BLaER1 treated with 17β-estradiol and CSF1 and Interleukin-3, amounts not matched to agents 10 nM and 100 nM (cell line): ENCODE measurements at regions not wholly inside any gene's neighbourhood (a gene's known extent, or its start where the extent isn't known, plus 50 kb on each side); places are given as distances from the start of the nearest gene placed in this dataset.

Experiments used
- H3K27ac ChIP-seq, 11 experiments: shearing (Covaris generic); formaldehyde crosslinking; 2 replicates each; pipeline ENCODE4 v1.8.1; 2022
- H3K27me3 ChIP-seq, 11 experiments: shearing (Covaris generic); formaldehyde crosslinking; 2 replicates each; pipeline ENCODE4 v1.8.1; 2022
- H3K36me3 ChIP-seq, 11 experiments: shearing (Covaris generic); formaldehyde crosslinking; 2 replicates each; pipeline ENCODE4 v1.8.1; 2022
- H3K4me1 ChIP-seq, 10 experiments: shearing (Covaris generic); formaldehyde crosslinking; 2 replicates each; pipeline ENCODE4 v1.8.1; 2022
- H3K4me2 ChIP-seq, 11 experiments: shearing (Covaris generic); formaldehyde crosslinking; 2 replicates each; pipeline ENCODE4 v1.8.1; 2022
- H3K4me3 ChIP-seq, 10 experiments: shearing (Covaris generic); formaldehyde crosslinking; 2 replicates each; pipeline ENCODE4 v1.8.1; 2022
- H3K9ac ChIP-seq, 11 experiments: shearing (Covaris generic); formaldehyde crosslinking; 2 replicates each; pipeline ENCODE4 v1.8.1; 2022
- H3K9me3 ChIP-seq, 11 experiments: shearing (Covaris generic); formaldehyde crosslinking; replicated peaks in 1 of 11; 2 replicates each; pipeline ENCODE4 v1.8.1; 2022
- H4K20me1 ChIP-seq, 11 experiments: shearing (Covaris generic); formaldehyde crosslinking; 2 replicates each; pipeline ENCODE4 v1.8.1; 2022
- Cebpa-rat ChIP-seq, 11 experiments: shearing (Covaris generic); IDR thresholded peaks; 2 replicates each; pipeline ENCODE4 v1.8.1; 2022

DNA sequence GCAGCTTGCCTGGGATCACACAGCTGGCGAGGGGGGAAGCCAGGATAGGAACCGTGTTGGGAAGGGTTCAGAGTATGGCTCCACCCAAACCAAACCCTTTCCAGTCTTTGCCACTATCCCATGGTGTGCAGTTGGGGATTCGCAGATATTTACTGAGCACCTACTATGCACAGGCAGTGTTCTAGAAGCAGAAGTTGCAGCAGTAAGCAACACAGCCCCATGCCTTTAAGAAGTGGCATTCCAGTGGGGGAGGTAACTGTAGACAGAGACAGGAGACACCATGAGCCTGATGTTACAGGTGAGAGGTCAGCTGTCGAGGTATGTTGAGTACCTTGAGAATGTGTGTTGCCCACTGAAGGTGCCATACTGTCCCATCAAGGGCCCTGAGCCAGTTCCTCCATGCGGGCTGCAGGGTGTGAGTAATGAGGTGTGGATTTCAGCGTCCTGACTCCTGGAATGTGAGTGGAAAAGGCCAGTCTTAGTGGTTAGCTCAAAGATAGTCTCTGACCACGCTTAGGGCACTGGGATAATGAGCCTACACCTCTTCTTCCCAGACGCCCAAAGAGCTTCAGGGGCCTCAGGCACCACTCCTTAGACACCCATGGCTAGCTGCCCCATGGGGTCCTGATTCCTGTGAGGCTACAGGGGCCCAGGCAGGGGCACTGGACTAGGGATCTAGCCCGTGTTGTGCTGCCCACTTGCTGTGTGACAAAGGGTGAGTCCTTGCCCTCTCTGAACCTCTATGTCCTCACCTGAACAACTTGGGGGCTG, 71.8 kb upstream of the TP53I11 start:
- Histone ChIP-seq H3K27ac (peak overlapping the region in 7 of 11 experiments; percentile 4 to 93 (median 31); a peak in 8 of 22 replicates), H3K9me3 (no peaks in the 10 kb centered on the region), H3K4me1 (peaks cover 68 to 96% (median 92%) of the 10 kb centered on the region in 10 experiments), H3K4me3 (no peak overlapping the region), H3K9ac (peak overlapping the region in 2 of 11 experiments; percentile 42 to 52; a peak in 2 of 22 replicates), H3K27me3 (no peaks in the 10 kb centered on the region), H3K36me3 (no peaks in the 10 kb centered on the region), H3K4me2 (peak overlapping the region; percentile 75 to 91 (median 83)), H4K20me1 (no peaks in the 10 kb centered on the region)
- no peak for TF ChIP-seq Cebpa-rat (IDR thresholded peaks at IDR 0.05)

DNA sequence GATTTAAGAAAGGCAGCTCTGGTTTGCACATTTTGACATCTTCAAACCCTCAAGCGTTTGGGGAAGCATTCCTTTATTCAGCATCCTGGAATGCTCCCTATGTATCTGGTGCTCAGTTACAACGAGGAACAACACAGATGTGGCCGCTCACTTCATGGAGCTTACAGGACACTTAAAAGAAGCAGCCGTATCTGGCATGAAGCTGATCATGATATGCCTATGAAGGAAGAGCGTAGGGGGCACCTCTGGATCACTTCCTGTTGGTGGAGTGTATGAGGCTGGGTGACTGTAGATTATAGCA, 72.3 kb upstream of the TP53I11 start:
- H3K27ac ChIP-seq: peak overlapping the region in 4 of 11 experiments; percentile 31 to 93 (median 66); a peak in 6 of 22 replicates
- H3K36me3 ChIP-seq: no peaks in the 10 kb centered on the region
- H3K4me2 ChIP-seq: peak overlapping the region; percentile 75 to 91 (median 83); a peak in 20 of 22 replicates

GRCh38 chr11:45024316-45024715, 73.6 kb upstream of the TP53I11 start:
- peaks cover 75 to 100% (median 98%) of the 10 kb centered on the region in 10 experiments for H3K4me1 ChIP-seq

More for the DNA sequence above, 72.3 kb upstream of the TP53I11 start:
- H3K9ac ChIP-seq: no peak overlapping the region
- no peaks in the 10 kb centered on the region for H4K20me1 ChIP-seq
- H3K4me3 ChIP-seq: no peak overlapping the region
- no peaks in the 10 kb centered on the region for H3K27me3 ChIP-seq
- H3K4me1 ChIP-seq: peaks cover 67 to 99% (median 94%) of the 10 kb centered on the region in 10 experiments
- H3K9me3 ChIP-seq: no peaks in the 10 kb centered on the region
- TF ChIP-seq Cebpa-rat (IDR thresholded peaks at IDR 0.05): no peak

DNA sequence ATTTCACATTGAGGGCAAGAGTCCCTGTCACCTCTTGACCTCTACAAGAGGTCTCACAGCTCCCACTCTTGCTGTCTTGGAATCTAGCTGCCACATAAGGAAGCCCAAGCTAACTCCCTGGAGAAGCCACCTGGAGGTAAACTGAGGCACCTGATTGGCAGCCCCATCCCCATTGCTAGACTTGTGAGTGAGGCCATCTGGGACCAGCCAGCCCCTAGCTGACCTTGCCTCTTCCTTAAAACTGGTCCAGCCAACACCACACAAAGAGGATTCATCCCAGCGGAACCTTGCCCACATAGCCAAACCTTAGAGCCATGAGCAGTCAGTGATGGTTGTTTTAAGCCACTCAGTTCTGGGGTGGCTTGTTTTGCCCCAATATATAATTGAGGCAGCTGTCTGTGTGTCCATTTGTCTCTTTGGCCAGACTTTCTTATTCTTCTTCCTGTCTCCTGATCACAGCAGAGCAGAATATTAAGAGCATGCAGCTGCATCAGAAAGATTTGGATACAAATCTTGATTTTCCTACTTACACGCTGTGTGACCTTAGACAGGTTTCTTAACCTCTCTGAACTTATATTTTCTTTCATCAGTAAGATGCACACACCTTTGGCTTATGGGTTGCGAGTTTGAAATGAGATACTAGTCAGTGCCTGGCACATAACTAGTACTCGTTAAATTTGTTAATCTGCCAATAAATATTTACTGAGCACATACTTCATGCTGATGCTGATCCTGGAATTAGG, 74.3 kb upstream of the TP53I11 start:
- TF ChIP-seq Cebpa-rat (IDR thresholded peaks at IDR 0.05): no peak
- no peaks in the 10 kb centered on the region for H3K9me3 ChIP-seq
- H3K4me2 ChIP-seq: peak overlapping the region; percentile 23 to 85 (median 78); a peak in 21 of 22 replicates
- H4K20me1 ChIP-seq: no peaks in the 10 kb centered on the region
- H3K9ac ChIP-seq: peak overlapping the region in 6 of 11 experiments; percentile 51 to 81 (median 74); a peak in 12 of 22 replicates
- no peaks in the 10 kb centered on the region for H3K27me3 ChIP-seq
- H3K4me1 ChIP-seq: peaks cover 75 to 100% (median 99%) of the 10 kb centered on the region in 10 experiments
- H3K4me3 ChIP-seq: no peak overlapping the region
- no peaks in the 10 kb centered on the region for H3K36me3 ChIP-seq
- peak overlapping the region in 10 of 11 experiments; percentile 50 to 93 (median 84); a peak in 20 of 22 replicates for H3K27ac ChIP-seq

More at GRCh38 chr11:45024316-45024715, 73.6 kb upstream of the TP53I11 start:
- Histone ChIP-seq H3K4me2 (peak overlapping the region in 10 of 11 experiments; percentile 3 to 85 (median 44); a peak in 15 of 22 replicates), H4K20me1 (no peaks in the 10 kb centered on the region), H3K36me3 (no peaks in the 10 kb centered on the region), H3K4me3 (no peak overlapping the region), H3K9me3 (no peaks in the 10 kb centered on the region), H3K9ac (0 out of 22 replicates have a peak overlapping the region, but pooled peaks of 1 of the 11 experiments have one; percentile 4), H3K27me3 (no peaks in the 10 kb centered on the region), H3K27ac (peak overlapping the region in 4 of 11 experiments; percentile 88 to 93 (median 92); a peak in 7 of 22 replicates)
- TF ChIP-seq Cebpa-rat (IDR thresholded peaks at IDR 0.05): no peak

- H3K9ac ChIP-seq: peak overlapping the region in 9 of 11 experiments; percentile 17 to 81 (median 66); a peak in 18 of 22 replicates
- no peaks in the 10 kb centered on the region for H4K20me1 ChIP-seq
- 0 out of 22 replicates have a peak, but pooled peaks of 1 of the 11 experiments have one; percentile 10 for TF ChIP-seq Cebpa-rat (IDR thresholded peaks at IDR 0.05)
- H3K27me3 ChIP-seq: no peaks in the 10 kb centered on the region
- H3K9me3 ChIP-seq: no peaks in the 10 kb centered on the region
- no peaks in the 10 kb centered on the region for H3K36me3 ChIP-seq
- H3K4me3 ChIP-seq: no peak overlapping the region
- H3K4me1 ChIP-seq: peaks cover 67 to 100% (median 99%) of the 10 kb centered on the region in 10 experiments
- peak overlapping the region; percentile 18 to 93 (median 82); a peak in 21 of 22 replicates for H3K27ac ChIP-seq
- peak overlapping the region; percentile 23 to 85 (median 78) for H3K4me2 ChIP-seq
Measured at GRCh38 chr11:45025716-45026492, 75.2 kb upstream of the TP53I11 start.

DNA sequence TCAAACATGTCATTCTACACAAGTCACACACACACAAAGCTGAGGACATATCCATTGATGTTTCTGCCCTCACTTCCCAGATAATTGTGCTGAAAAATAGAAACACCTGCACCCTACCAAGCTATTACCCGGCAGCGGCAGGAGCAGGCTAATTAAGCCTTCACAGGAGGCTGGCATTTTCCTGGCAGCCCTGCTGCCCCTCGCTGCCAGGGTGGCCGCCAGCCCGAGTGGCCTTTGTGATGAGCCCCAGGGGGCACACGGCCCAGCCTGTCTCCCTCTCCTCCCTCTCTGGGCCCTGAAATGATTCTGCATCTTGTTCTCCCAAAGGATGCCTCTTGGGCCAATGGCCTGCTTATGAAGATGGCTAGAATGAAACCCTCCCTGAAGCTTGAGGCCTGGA, 76.2 kb upstream of the TP53I11 start:
- no peaks in the 10 kb centered on the region for H4K20me1 ChIP-seq
- H3K36me3 ChIP-seq: no peaks in the 10 kb centered on the region
- peaks cover 0 to 3% (median 0%) of the 10 kb centered on the region in 11 experiments; a peak in 4 of 22 replicates for H3K9me3 ChIP-seq
- H3K9ac ChIP-seq: peak overlapping the region in 8 of 11 experiments; percentile 48 to 81 (median 70); a peak in 15 of 22 replicates
- peaks cover 58 to 100% (median 95%) of the 10 kb centered on the region in 10 experiments for H3K4me1 ChIP-seq
- peak overlapping the region in 10 of 11 experiments; percentile 42 to 93 (median 84); a peak in 19 of 22 replicates for H3K27ac ChIP-seq
- no peaks in the 10 kb centered on the region for H3K27me3 ChIP-seq
- peak overlapping the region; percentile 23 to 85 (median 78); a peak in 17 of 22 replicates for H3K4me2 ChIP-seq
- H3K4me3 ChIP-seq: no peak overlapping the region
- no peak for TF ChIP-seq Cebpa-rat (IDR thresholded peaks at IDR 0.05)

DNA sequence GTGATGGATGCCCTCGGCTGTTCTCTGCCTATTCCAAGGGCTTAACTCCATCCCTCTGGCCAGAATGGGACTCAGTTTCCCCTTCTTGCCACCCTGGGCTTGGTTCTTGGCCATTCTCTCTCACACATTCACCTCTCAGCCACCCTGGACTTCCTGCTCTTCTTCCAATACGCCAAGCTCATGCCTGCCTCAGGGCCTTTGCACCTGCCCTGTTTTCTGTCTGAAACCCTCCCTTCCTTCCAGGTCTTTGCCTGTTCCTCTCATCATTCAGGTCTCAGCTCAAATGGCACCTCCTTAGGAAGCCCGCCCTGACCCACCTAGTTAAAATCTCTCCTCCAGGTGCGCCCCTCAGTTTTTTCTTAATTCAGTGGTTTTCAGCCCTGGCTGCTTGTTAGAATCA, 76.6 kb upstream of the TP53I11 start:
- Histone ChIP-seq H3K4me2 (peak overlapping the region in 8 of 11 experiments; percentile 68 to 85 (median 82); a peak in 14 of 22 replicates), H3K9me3 (peaks cover 0 to 5% (median 0%) of the 10 kb centered on the region in 11 experiments; a peak in 4 of 22 replicates), H3K27ac (peak overlapping the region in 9 of 11 experiments; percentile 42 to 93 (median 86); a peak in 17 of 22 replicates), H3K27me3 (no peaks in the 10 kb centered on the region), H3K9ac (peak overlapping the region in 6 of 11 experiments; percentile 63 to 81 (median 74); a peak in 12 of 22 replicates), H4K20me1 (no peaks in the 10 kb centered on the region), H3K4me1 (peaks cover 58 to 100% (median 95%) of the 10 kb centered on the region in 10 experiments), H3K36me3 (no peaks in the 10 kb centered on the region), H3K4me3 (no peak overlapping the region)
- no peak for TF ChIP-seq Cebpa-rat (IDR thresholded peaks at IDR 0.05)
